Osteoblast (primary cell): ENCODE measurements at regions not wholly inside any gene's neighbourhood (a gene's known extent, or its start where the extent isn't known, plus 50 kb on each side); places are given as distances from the start of the nearest gene placed in this dataset.
"Not testable (repeated sequence)": the region's sequence is repeated elsewhere in the genome, so short reads cannot be mapped to it uniquely, and the experiment has no call there.

Source experiments
- DNase-seq: peaks from one replicate; pipeline ENCODE4 v3.0.0; 2011; ENCODE audit warnings: low spot score, mixed read lengths; ENCODE audit not compliant: insufficient read length; ENCODE audit errors: missing footprints
- H2AFZ ChIP-seq: 2 replicates; pipeline ENCODE4 v1.6.0; 2011; ENCODE audit warnings: mild to moderate bottlenecking, low read length
- H3K27ac ChIP-seq: 2 replicates; pipeline ENCODE4 v1.5.1; 2011; ENCODE audit warnings: mild to moderate bottlenecking, low read depth, low read length, moderate library complexity
- H3K27me3 ChIP-seq: 2 replicates; pipeline ENCODE4 v1.6.0; 2012; ENCODE audit warnings: mild to moderate bottlenecking, control low read depth, inconsistent platforms, low read length, moderate library complexity; ENCODE audit not compliant: insufficient read depth
- H3K36me3 ChIP-seq: 2 replicates; pipeline ENCODE4 v1.5.1; 2011; ENCODE audit warnings: mild to moderate bottlenecking, low read length, control low read depth, moderate library complexity; ENCODE audit not compliant: insufficient read depth
- H3K4me1 ChIP-seq: 2 replicates; pipeline ENCODE4 v1.5.1; 2011; ENCODE audit warnings: mild to moderate bottlenecking, low read length, control low read depth, moderate library complexity; ENCODE audit not compliant: insufficient read depth
- H3K4me2 ChIP-seq: 2 replicates; pipeline ENCODE4 v1.6.0; 2011; ENCODE audit warnings: mild to moderate bottlenecking, low read length; ENCODE audit not compliant: insufficient read depth
- H3K4me3 ChIP-seq: fragments of 200-600 bp; sonication (generic); 3 replicates; pipeline ENCODE4 v1.5.1; 2012; ENCODE audit warnings: mild to moderate bottlenecking, low read length, inconsistent platforms; ENCODE audit not compliant: insufficient read depth
- H3K79me2 ChIP-seq: 2 replicates; pipeline ENCODE4 v1.6.0; 2012; ENCODE audit warnings: mild to moderate bottlenecking, low read length, control low read depth, inconsistent platforms; ENCODE audit not compliant: insufficient read depth
- H3K9me3 ChIP-seq: 2 replicates; pipeline ENCODE4 v1.5.1; 2011; ENCODE audit warnings: low read depth, low read length, control low read depth
- H4K20me1 ChIP-seq: 2 replicates; pipeline ENCODE4 v1.6.0; 2012; ENCODE audit warnings: mild to moderate bottlenecking, low read length, control low read depth; ENCODE audit not compliant: insufficient read depth
- CTCF ChIP-seq: IDR thresholded peaks from 2 replicates; pipeline ENCODE4 v1.5.1; 2011; ENCODE audit warnings: mild to moderate bottlenecking, low read depth, low read length, moderate library complexity; ENCODE audit errors: extremely low read depth

- Histone ChIP-seq H3K36me3 (no peaks in the 10 kb centered on the region), H3K27ac (no peak overlapping the region), H3K79me2 (no peaks in the 10 kb centered on the region), H3K4me1 (peaks cover 6% of the 10 kb centered on the region), H3K4me2 (no peak overlapping the region), H3K27me3 (no peaks in the 10 kb centered on the region), H4K20me1 (no peaks in the 10 kb centered on the region), H2AFZ (no peak overlapping the region), H3K4me3 (no peak overlapping the region), H3K9me3 (no peaks in the 10 kb centered on the region)
- TF ChIP-seq CTCF = no peak
- peak; percentile 9 for DNase-seq
Observed at GRCh38 chr3:150270883-150271590, 137.1 kb upstream of the TSC22D2 start.

- H3K4me3 ChIP-seq, H3K4me2 ChIP-seq, H3K27me3 ChIP-seq, H3K36me3 ChIP-seq, H2AFZ ChIP-seq, H3K27ac ChIP-seq, H3K9me3 ChIP-seq, H3K79me2 ChIP-seq, H3K4me1 ChIP-seq, DNase-seq, H4K20me1 ChIP-seq: not testable (repeated sequence)
Observed at GRCh38 chr3:150270444-150270843, 137.7 kb upstream of the TSC22D2 start.

- Histone ChIP-seq H2AFZ (no peak overlapping the region), H3K4me3 (no peak overlapping the region), H3K36me3 (no peaks in the 10 kb centered on the region), H3K9me3 (no peaks in the 10 kb centered on the region), H3K4me1 (no peaks in the 10 kb centered on the region), H3K4me2 (no peak overlapping the region), H3K27me3 (no peaks in the 10 kb centered on the region), H4K20me1 (no peaks in the 10 kb centered on the region), H3K27ac (no peak overlapping the region), H3K79me2 (no peaks in the 10 kb centered on the region)
- no peak for TF ChIP-seq CTCF
- no peak for DNase-seq
Observed at GRCh38 chr3:150269526-150269925, 138.6 kb upstream of the TSC22D2 start.

- no peak for TF ChIP-seq CTCF
Observed at GRCh38 chr3:150268426-150269391, 139.4 kb upstream of the TSC22D2 start.

More at GRCh38 chr3:150268426-150269391, 139.4 kb upstream of the TSC22D2 start:
- no peaks in the 10 kb centered on the region for H3K27me3 ChIP-seq
- H3K9me3 ChIP-seq = no peaks in the 10 kb centered on the region
- no peak overlapping the region for H3K4me3 ChIP-seq
- peak overlapping the region; percentile 43 for H2AFZ ChIP-seq
- DNase-seq = peak; percentile 37
- H4K20me1 ChIP-seq = no peaks in the 10 kb centered on the region
- H3K79me2 ChIP-seq = no peaks in the 10 kb centered on the region
- no peak overlapping the region for H3K27ac ChIP-seq
- H3K4me2 ChIP-seq = no peak overlapping the region
- no peaks in the 10 kb centered on the region for H3K4me1 ChIP-seq
- no peaks in the 10 kb centered on the region for H3K36me3 ChIP-seq
